ENCODE measurements at regions not wholly inside any gene's neighbourhood (a gene's known extent, or its start where the extent isn't known, plus 50 kb on each side); places are given as distances from the start of the nearest gene placed in this dataset.

- Mint-ChIP-seq H3K4me1 (ENCODE audit: low read depth) (no peaks in the 10 kb centered on the region), H3K4me3 (no peak overlapping the region), H3K36me3 (ENCODE audit: low read depth) (no peaks in the 10 kb centered on the region), H3K27ac (no peak overlapping the region), H3K27me3 (ENCODE audit: low read depth) (no peaks in the 10 kb centered on the region), H3K9me3 (ENCODE audit: insufficient read depth) (no peaks in the 10 kb centered on the region)
- ATAC-seq (no peak), DNase-seq (no peak)
- ChIA-PET CTCF (no interaction called here), POLR2A (no interaction called here)
Observed at GRCh38 chr2:120798567-120799247, 63.0 kb downstream of the GLI2 start.

- no peak for DNase-seq
- Mint-ChIP-seq H3K27me3 (ENCODE audit: low read depth) (no peaks in the 10 kb centered on the region), H3K36me3 (ENCODE audit: low read depth) (no peaks in the 10 kb centered on the region), H3K4me3 (no peak overlapping the region), H3K27ac (no peak overlapping the region), H3K4me1 (ENCODE audit: low read depth) (no peaks in the 10 kb centered on the region), H3K9me3 (ENCODE audit: insufficient read depth) (no peaks in the 10 kb centered on the region)
- ChIA-PET CTCF (no interaction called here), POLR2A (no interaction called here)
- no peak for ATAC-seq
Observed at GRCh38 chr2:120802158-120802557, 66.5 kb downstream of the GLI2 start.

GRCh38 chr2:120802867-120803484 lies 67.3 kb downstream of the GLI2 start:
- no peaks in the 10 kb centered on the region for H3K36me3 Mint-ChIP-seq (ENCODE audit: low read depth)
- no peaks in the 10 kb centered on the region for H3K9me3 Mint-ChIP-seq (ENCODE audit: insufficient read depth)
- no peak overlapping the region for H3K27ac Mint-ChIP-seq
- ChIA-PET CTCF (no interaction called here), POLR2A (no interaction called here)
- H3K4me1 Mint-ChIP-seq (ENCODE audit: low read depth): no peaks in the 10 kb centered on the region
- no peak for DNase-seq
- no peak overlapping the region for H3K4me3 Mint-ChIP-seq
- no peaks in the 10 kb centered on the region for H3K27me3 Mint-ChIP-seq (ENCODE audit: low read depth)
- no peak for ATAC-seq

- no peaks in the 10 kb centered on the region for H3K4me1 Mint-ChIP-seq (ENCODE audit: low read depth)
- no peak for DNase-seq
- H3K27me3 Mint-ChIP-seq (ENCODE audit: low read depth): no peaks in the 10 kb centered on the region
- POLR2A ChIA-PET: no interaction called here
- CTCF ChIA-PET: no interaction called here
- no peak for ATAC-seq
- H3K9me3 Mint-ChIP-seq (ENCODE audit: insufficient read depth): no peaks in the 10 kb centered on the region
- H3K4me3 Mint-ChIP-seq: no peak overlapping the region
- H3K36me3 Mint-ChIP-seq (ENCODE audit: low read depth): no peaks in the 10 kb centered on the region
- H3K27ac Mint-ChIP-seq: no peak overlapping the region
Observed at GRCh38 chr2:120803764-120804335, 68.2 kb downstream of the GLI2 start.

GRCh38 chr2:120804459-120804858 lies 68.8 kb downstream of the GLI2 start:
- Mint-ChIP-seq H3K27ac (no peak overlapping the region), H3K9me3 (ENCODE audit: insufficient read depth) (no peaks in the 10 kb centered on the region), H3K4me3 (no peak overlapping the region), H3K27me3 (ENCODE audit: low read depth) (no peaks in the 10 kb centered on the region), H3K4me1 (ENCODE audit: low read depth) (no peaks in the 10 kb centered on the region), H3K36me3 (ENCODE audit: low read depth) (no peaks in the 10 kb centered on the region)
- no peak for DNase-seq
- no peak for ATAC-seq
- ChIA-PET CTCF (no interaction called here), POLR2A (no interaction called here)

- ChIA-PET CTCF (no interaction called here), POLR2A (no interaction called here)
- Mint-ChIP-seq H3K4me3 (no peak overlapping the region), H3K27ac (no peak overlapping the region), H3K9me3 (ENCODE audit: insufficient read depth) (no peaks in the 10 kb centered on the region), H3K27me3 (ENCODE audit: low read depth) (peaks cover under 1% of the 10 kb centered on the region), H3K4me1 (ENCODE audit: low read depth) (no peaks in the 10 kb centered on the region), H3K36me3 (ENCODE audit: low read depth) (no peaks in the 10 kb centered on the region)
- no peak for DNase-seq
- ATAC-seq: no peak
Observed at GRCh38 chr2:120805011-120805410, 69.3 kb downstream of the GLI2 start.

GRCh38 chr2:120805602-120806001 lies 69.9 kb downstream of the GLI2 start:
- ChIA-PET CTCF (no interaction called here), POLR2A (no interaction called here)
- H3K27me3 Mint-ChIP-seq (ENCODE audit: low read depth): peaks cover 2% of the 10 kb centered on the region
- DNase-seq (no peak), ATAC-seq (no peak)
- no peak overlapping the region for H3K27ac Mint-ChIP-seq
- H3K4me3 Mint-ChIP-seq: no peak overlapping the region
- H3K9me3 Mint-ChIP-seq (ENCODE audit: insufficient read depth): no peaks in the 10 kb centered on the region
- H3K4me1 Mint-ChIP-seq (ENCODE audit: low read depth): no peaks in the 10 kb centered on the region
- H3K36me3 Mint-ChIP-seq (ENCODE audit: low read depth): no peaks in the 10 kb centered on the region

GRCh38 chr2:120807751-120808150 lies 72.1 kb downstream of the GLI2 start:
- H3K4me1 Mint-ChIP-seq (ENCODE audit: low read depth): no peaks in the 10 kb centered on the region
- ChIA-PET CTCF (interaction anchor here (1.0 kb wide), 1 partner anchor 270 kb away, joined by 3 read pairs; no protein-coding TSS in a partner anchor), POLR2A (no interaction called here)
- H3K36me3 Mint-ChIP-seq (ENCODE audit: low read depth): no peaks in the 10 kb centered on the region
- DNase-seq: no peak
- H3K9me3 Mint-ChIP-seq (ENCODE audit: insufficient read depth): no peaks in the 10 kb centered on the region
- peaks cover 2% of the 10 kb centered on the region for H3K27me3 Mint-ChIP-seq (ENCODE audit: low read depth)
- no peak for ATAC-seq
- no peak overlapping the region for H3K4me3 Mint-ChIP-seq
- no peak overlapping the region for H3K27ac Mint-ChIP-seq

GRCh38 chr2:120809151-120809550 lies 73.5 kb downstream of the GLI2 start:
- CTCF ChIA-PET: no interaction called here
- H3K4me1 Mint-ChIP-seq (ENCODE audit: low read depth): no peaks in the 10 kb centered on the region
- no peaks in the 10 kb centered on the region for H3K9me3 Mint-ChIP-seq (ENCODE audit: insufficient read depth)
- DNase-seq (no peak), ATAC-seq (no peak)
- H3K27ac Mint-ChIP-seq: no peak overlapping the region
- no peak overlapping the region for H3K4me3 Mint-ChIP-seq
- peaks cover 2% of the 10 kb centered on the region for H3K27me3 Mint-ChIP-seq (ENCODE audit: low read depth)
- POLR2A ChIA-PET: no interaction called here
- no peaks in the 10 kb centered on the region for H3K36me3 Mint-ChIP-seq (ENCODE audit: low read depth)

- ATAC-seq (no peak), DNase-seq (no peak)
- POLR2A ChIA-PET: no interaction called here
- CTCF ChIA-PET: no interaction called here
- Mint-ChIP-seq H3K9me3 (ENCODE audit: insufficient read depth) (no peaks in the 10 kb centered on the region), H3K4me3 (no peak overlapping the region), H3K4me1 (ENCODE audit: low read depth) (no peaks in the 10 kb centered on the region), H3K36me3 (ENCODE audit: low read depth) (no peaks in the 10 kb centered on the region), H3K27ac (no peak overlapping the region), H3K27me3 (ENCODE audit: low read depth) (peaks cover 2% of the 10 kb centered on the region)
Observed at GRCh38 chr2:120809609-120810440, 74.2 kb downstream of the GLI2 start.

GRCh38 chr2:120810639-120811038 lies 75.0 kb downstream of the GLI2 start:
- Mint-ChIP-seq H3K4me1 (ENCODE audit: low read depth) (no peaks in the 10 kb centered on the region), H3K9me3 (ENCODE audit: insufficient read depth) (no peaks in the 10 kb centered on the region), H3K36me3 (ENCODE audit: low read depth) (no peaks in the 10 kb centered on the region), H3K4me3 (no peak overlapping the region), H3K27me3 (ENCODE audit: low read depth) (peaks cover 2% of the 10 kb centered on the region), H3K27ac (no peak overlapping the region)
- ChIA-PET CTCF (no interaction called here), POLR2A (no interaction called here)
- DNase-seq (no peak), ATAC-seq (no peak)

GRCh38 chr2:120812866-120813265 lies 77.2 kb downstream of the GLI2 start:
- ChIA-PET CTCF (no interaction called here), POLR2A (no interaction called here)
- Mint-ChIP-seq H3K27me3 (ENCODE audit: low read depth) (peaks cover 2% of the 10 kb centered on the region), H3K4me1 (ENCODE audit: low read depth) (no peaks in the 10 kb centered on the region), H3K4me3 (no peak overlapping the region), H3K27ac (no peak overlapping the region), H3K9me3 (ENCODE audit: insufficient read depth) (no peaks in the 10 kb centered on the region), H3K36me3 (ENCODE audit: low read depth) (no peaks in the 10 kb centered on the region)
- DNase-seq (no peak), ATAC-seq (no peak)
